HepG2 (cell line): ENCODE measurements at regions not wholly inside any gene's neighbourhood (a gene's known extent, or its start where the extent isn't known, plus 50 kb on each side); places are given as distances from the start of the nearest gene placed in this dataset.

Experiments
- ATAC-seq: fragments of 200-7000 bp; cut with Tn5 transposase; 3 replicates; pipeline ENCODE4 v1.9.1; 2020; ENCODE audit warnings: mild to moderate bottlenecking, moderate library complexity
- BruUV-seq: library from RNA; stranded (reverse); fragments of 400-500 nt; replicated peaks from 2 replicates; lab custom pipeline; 2021; lab: Mats Ljungman, UMichigan
- CTCF ChIA-PET: fragments of 300-600 bp; formaldehyde crosslinking; extraction: SDS; loops from one replicate; lab custom pipeline; 2021; ENCODE audit warnings: low total read pairs, inconsistent platforms, low intra/inter-chr PET ratio; lab: Yijun Ruan, JAX
- POLR2A ChIA-PET: fragments of 350-600 bp; sonication (Branson Sonifier 250); formaldehyde crosslinking; loops from one replicate; lab custom pipeline; 2020; ENCODE audit warnings: antibody characterized with exemption, inconsistent platforms; lab: Yijun Ruan, JAX
- DNase-seq: peaks from one replicate; pipeline ENCODE4 v3.0.0-alpha.2; 2015; ENCODE audit warnings: low spot score
- FAIRE-seq: peaks from 3 replicates; lab custom pipeline; 2011; peaks lifted over from hg19 to GRCh38; lab: Jason Lieb, UNC
- H2AFZ ChIP-seq: one replicate; pipeline ENCODE4 v1.6.1; 2011; ENCODE audit warnings: low read length, inconsistent platforms
- H3K27ac ChIP-seq: fragments of 300-600 bp; 3 replicates; pipeline ENCODE4 v1.8.0; 2011; ENCODE audit warnings: mixed run types, mild to moderate bottlenecking, mixed read lengths, low read length, inconsistent platforms; ENCODE audit not compliant: insufficient read depth; ENCODE audit errors: extremely low read length
- H3K27me3 ChIP-seq, 2 experiments: fragments of 200-600 bp in 1 of 2; 2 replicates in 1 of 2; 3 replicates in 1 of 2; pipeline versions ENCODE4 v1.6.0 to v1.8.0; 2011; ENCODE audit warnings: low read length in 2 of 2, mild to moderate bottlenecking in 2 of 2, moderate library complexity in 2 of 2, inconsistent platforms in 1 of 2; ENCODE audit not compliant: insufficient read depth in 2 of 2, control insufficient read depth in 1 of 2
- H3K36me3 ChIP-seq, 2 experiments: fragments of 200-600 bp in 1 of 2; replicated peaks in 1 of 2; 2 replicates in 1 of 2; 3 replicates in 1 of 2; pipeline versions ENCODE4 v1.5.1 to v1.8.0; 2011; ENCODE audit warnings: low read length in 2 of 2, inconsistent platforms in 1 of 2; ENCODE audit not compliant: insufficient read depth in 2 of 2, control insufficient read depth in 1 of 2
- H3K4me1 ChIP-seq: 2 replicates; pipeline ENCODE4 v1.5.1; 2012; ENCODE audit warnings: low read length, inconsistent platforms; ENCODE audit not compliant: insufficient read depth
- H3K4me2 ChIP-seq: 2 replicates; pipeline ENCODE4 v1.6.0; 2011; ENCODE audit warnings: low read depth, low read length, inconsistent platforms
- H3K4me3 ChIP-seq, 3 experiments: fragments of 200-600 bp in 1 of 3; sonication (generic), shearing (Covaris generic) in 1 of 3; replicated peaks in 1 of 3; 2 replicates each; pipeline ENCODE4 v1.5.1; 2011 to 2016; ENCODE audit warnings: low read length in 3 of 3, inconsistent platforms in 2 of 3, low read depth in 2 of 3, mild to moderate bottlenecking in 2 of 3, control low read depth in 1 of 3, mixed read lengths in 1 of 3; ENCODE audit not compliant: insufficient read depth in 1 of 3
- H3K79me2 ChIP-seq: one replicate; pipeline ENCODE4 v1.6.1; 2011; ENCODE audit warnings: low read length, inconsistent platforms; ENCODE audit not compliant: insufficient read depth
- H3K9ac ChIP-seq: 2 replicates; pipeline ENCODE4 v1.6.0; 2011; ENCODE audit warnings: mild to moderate bottlenecking, low read depth, low read length, inconsistent platforms; ENCODE audit not compliant: insufficient read depth
- H3K9me3 ChIP-seq: 2 replicates; pipeline ENCODE4 v1.5.1; 2012; ENCODE audit warnings: mild to moderate bottlenecking, low read length
- H4K20me1 ChIP-seq: 2 replicates; pipeline ENCODE4 v1.6.0; 2011; ENCODE audit warnings: inconsistent platforms, mild to moderate bottlenecking, low read length, moderate library complexity; ENCODE audit not compliant: insufficient read depth
- AKAP8 ChIP-seq: sonication (generic); formaldehyde crosslinking; IDR thresholded peaks from 2 replicates; pipeline ENCODE4 v1.5.1; 2020; ENCODE audit warnings: mild to moderate bottlenecking, missing genetic modification reagents
- CBFB ChIP-seq: sonication (generic); formaldehyde crosslinking; IDR thresholded peaks from 2 replicates; pipeline ENCODE4 v1.4.0; 2020; ENCODE audit warnings: missing genetic modification reagents
- CCAR2 ChIP-seq: fragments of 200-400 bp; formaldehyde crosslinking; optimal IDR thresholded peaks from 2 replicates; pipeline ENCODE3; 2018; ENCODE audit warnings: low read depth, mild to moderate bottlenecking, low read length, moderate library complexity
- CHD2 ChIP-seq: IDR thresholded peaks from 2 replicates; pipeline ENCODE4 v1.6.1; 2011; ENCODE audit warnings: low read depth, low read length, improper control_type of control experiment
- ELK4 ChIP-seq: sonication (generic); formaldehyde crosslinking; IDR thresholded peaks from 2 replicates; pipeline ENCODE4 v1.9.0; 2021; ENCODE audit warnings: missing genetic modification reagents, borderline replicate concordance
- FIP1L1 ChIP-seq: fragments of 200-400 bp; formaldehyde crosslinking; IDR thresholded peaks from 2 replicates; pipeline ENCODE4 v1.6.1; 2018; ENCODE audit warnings: low read depth, mild to moderate bottlenecking, low read length, moderate library complexity, borderline replicate concordance; ENCODE audit not compliant: insufficient read depth
- HMG20A ChIP-seq: IDR thresholded peaks from 2 replicates; pipeline ENCODE4 v1.6.1; 2016; ENCODE audit warnings: borderline replicate concordance
- HMGA1 ChIP-seq: sonication (generic); formaldehyde crosslinking; conservative IDR thresholded peaks from 2 replicates; pipeline ENCODE4 v1.4.0; 2020; ENCODE audit warnings: missing genetic modification reagents
- ISX ChIP-seq: sonication (generic); formaldehyde crosslinking; conservative IDR thresholded peaks from 2 replicates; pipeline ENCODE4 v1.5.0; 2020; ENCODE audit warnings: missing genetic modification reagents
- KDM1A ChIP-seq: IDR thresholded peaks from 2 replicates; pipeline ENCODE4 v1.6.1; 2016; ENCODE audit warnings: missing compliant biosample characterization
- NCOR1 ChIP-seq: fragments of 200-600 bp; sonication (generic); IDR thresholded peaks from 2 replicates; pipeline ENCODE4 v1.7.0; 2017; ENCODE audit warnings: antibody characterized with exemption, low read length, borderline replicate concordance
- REPIN1 ChIP-seq: sonication (generic); formaldehyde crosslinking; IDR thresholded peaks from 2 replicates; pipeline ENCODE4 v1.8.0; 2022; ENCODE audit warnings: missing genetic modification reagents, low read depth, mild to moderate bottlenecking, borderline replicate concordance
- SAP130 ChIP-seq: IDR thresholded peaks from 2 replicates; pipeline ENCODE4 v1.6.1; 2016; ENCODE audit warnings: low read depth
- SUZ12 ChIP-seq: fragments of 150-350 bp; IDR thresholded peaks from 2 replicates; pipeline ENCODE4 v1.6.1; 2014; ENCODE audit warnings: low read depth, low read length
- TBX2 ChIP-seq: sonication (generic); formaldehyde crosslinking; IDR thresholded peaks from 2 replicates; pipeline ENCODE4 v1.5.0; 2020; ENCODE audit warnings: missing genetic modification reagents, mild to moderate bottlenecking, borderline replicate concordance
- TIGD3 ChIP-seq: sonication (generic); formaldehyde crosslinking; IDR thresholded peaks from 2 replicates; pipeline ENCODE4 v1.5.1; 2020; ENCODE audit warnings: mild to moderate bottlenecking, missing genetic modification reagents, borderline replicate concordance
- ZNF136 ChIP-seq: sonication (generic); formaldehyde crosslinking; IDR thresholded peaks from 2 replicates; pipeline ENCODE4 v1.8.1; 2022; ENCODE audit warnings: low read depth, mild to moderate bottlenecking, moderate library complexity, missing genetic modification reagents
- ZNF251 ChIP-seq: sonication (generic); formaldehyde crosslinking; IDR thresholded peaks from 2 replicates; pipeline ENCODE4 v1.9.0; 2021; ENCODE audit warnings: mild to moderate bottlenecking, missing genetic modification reagents
- ZNF550 ChIP-seq: sonication (generic); formaldehyde crosslinking; IDR thresholded peaks from 2 replicates; pipeline ENCODE4 v1.4.0; 2020; ENCODE audit warnings: mild to moderate bottlenecking, missing genetic modification reagents, borderline replicate concordance
- ZNF839 ChIP-seq: sonication (generic); formaldehyde crosslinking; IDR thresholded peaks from 2 replicates; pipeline ENCODE4 v1.4.0; 2020; ENCODE audit warnings: missing genetic modification reagents, mild to moderate bottlenecking, borderline replicate concordance
- WGBS: methylation state at CpG from one replicate; pipeline ENCODE4 v1.1.6; 2017; ENCODE audit warnings: low lambda C conversion rate; 5-methylcytosine and 5-hydroxymethylcytosine counted together
- in situ Hi-C: cut with HindIII; loops from 2 replicates; pipeline ENCODE4 v1.10.0; 2017; ENCODE audit warnings: low pct_unique_long_range_greater_than_20kb; ENCODE audit not compliant: extremely low pct_ligation_motif_present
- intact Hi-C: fragments of 100-400 bp; cut with micrococcal nuclease; formaldehyde crosslinking; loops from one replicate; pipeline ENCODE4 v1.10.0; 2022; ENCODE audit not compliant: unreplicated experiment
- TF ChIP-seq, protein P1 (sequence below): IDR thresholded peaks from 2 replicates; pipeline ENCODE4 v1.6.1; 2016; ENCODE audit warnings: control low read depth

DNA sequence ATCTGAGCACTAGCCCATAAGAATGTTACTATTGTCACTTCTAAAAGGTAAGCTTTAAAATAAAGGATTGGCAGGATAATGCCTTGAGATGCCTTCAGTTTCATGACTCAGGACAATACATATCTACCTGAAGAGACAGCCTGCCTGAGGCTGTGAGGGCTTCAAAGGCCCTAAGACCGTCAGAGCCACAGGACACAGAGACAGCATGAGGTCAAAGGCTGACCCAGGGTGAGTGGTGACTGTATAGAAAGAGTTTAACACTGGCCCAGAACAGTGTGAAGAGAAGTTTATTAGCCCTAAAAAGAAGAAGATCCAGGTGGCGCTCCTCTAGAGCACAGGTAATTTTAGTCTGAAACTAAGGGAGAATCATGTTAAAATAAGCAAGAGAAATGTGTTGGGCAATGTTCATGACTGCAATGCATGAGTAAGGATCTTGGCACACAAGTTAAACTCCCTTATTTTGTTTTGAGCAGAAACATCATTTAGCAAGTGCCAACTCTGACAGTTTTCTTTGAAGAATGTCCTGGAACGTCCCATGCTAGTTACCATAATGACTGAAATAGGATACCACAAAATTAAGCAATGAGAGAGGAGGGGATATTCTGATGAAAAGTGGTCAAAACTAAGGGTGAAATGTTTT lies 78.1 kb upstream of the FAM110C start (continued):
- no peak for TF ChIP-seq ZNF550 (CRISPR knock-in tag)
- TF ChIP-seq HMG20A (CRISPR knock-in tag) = no peak
- no peak for TF ChIP-seq ISX (CRISPR knock-in tag)
- no peak for TF ChIP-seq CCAR2
- TF ChIP-seq CBFB (CRISPR knock-in tag) = no peak
- TF ChIP-seq, protein P1, sequence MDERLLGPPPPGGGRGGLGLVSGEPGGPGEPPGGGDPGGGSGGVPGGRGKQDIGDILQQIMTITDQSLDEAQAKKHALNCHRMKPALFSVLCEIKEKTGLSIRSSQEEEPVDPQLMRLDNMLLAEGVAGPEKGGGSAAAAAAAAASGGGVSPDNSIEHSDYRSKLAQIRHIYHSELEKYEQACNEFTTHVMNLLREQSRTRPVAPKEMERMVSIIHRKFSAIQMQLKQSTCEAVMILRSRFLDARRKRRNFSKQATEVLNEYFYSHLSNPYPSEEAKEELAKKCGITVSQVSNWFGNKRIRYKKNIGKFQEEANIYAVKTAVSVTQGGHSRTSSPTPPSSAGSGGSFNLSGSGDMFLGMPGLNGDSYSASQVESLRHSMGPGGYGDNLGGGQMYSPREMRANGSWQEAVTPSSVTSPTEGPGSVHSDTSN = no peak
- no peak for TF ChIP-seq ZNF839 (CRISPR knock-in tag)
- TF ChIP-seq ZNF251 (CRISPR knock-in tag) = no peak
- no peak for TF ChIP-seq REPIN1 (CRISPR knock-in tag)

DNA sequence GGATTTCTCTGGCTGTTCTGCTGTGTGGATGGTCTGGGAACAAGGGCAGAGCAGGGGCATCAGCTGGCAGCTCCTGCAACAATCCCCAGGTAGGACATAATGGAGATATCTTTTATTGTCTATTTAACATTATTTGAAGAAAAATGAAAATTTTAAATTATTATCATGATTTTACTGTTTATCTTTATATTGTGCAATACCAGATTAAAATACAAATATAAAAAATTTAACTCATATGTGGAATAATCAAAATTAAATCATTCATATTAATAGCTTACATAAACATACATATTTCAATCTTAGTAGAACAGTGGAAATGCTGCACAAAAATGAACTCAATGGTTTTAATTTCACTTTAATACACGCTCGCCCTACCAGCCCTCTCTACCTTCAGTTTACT lies 70.6 kb upstream of the FAM110C start:
- Histone ChIP-seq H3K9ac (no peak overlapping the region), H3K36me3 (no peaks in the 10 kb centered on the region), H3K27ac (no peak overlapping the region), H2AFZ (no peak overlapping the region), H3K4me3 (no peak overlapping the region), H4K20me1 (no peaks in the 10 kb centered on the region), H3K27me3 (peaks cover 0 to 19% of the 10 kb centered on the region in 2 experiments; a peak in 2 of 5 replicates), H3K4me1 (no peaks in the 10 kb centered on the region), H3K9me3 (no peaks in the 10 kb centered on the region), H3K4me2 (no peak overlapping the region), H3K79me2 (no peaks in the 10 kb centered on the region)
- no TSS peak for BruUV-seq
- ATAC-seq (no peak), FAIRE-seq (no peak), DNase-seq (no peak)
- WGBS = 60% methylated on average over 2 of the region's 2 CpGs
- POLR2A ChIA-PET = no interaction called here
- intact Hi-C loops = no loop called here
- in situ Hi-C loops = no loop called here
- CTCF ChIA-PET = no interaction called here
- TF ChIP-seq KDM1A (CRISPR knock-in tag) (no peak), TBX2 (CRISPR knock-in tag) (no peak), HMGA1 (CRISPR knock-in tag) (no peak), TIGD3 (CRISPR knock-in tag) (no peak), AKAP8 (no peak), CHD2 (no peak), SUZ12 (no peak), ELK4 (CRISPR knock-in tag) (no peak), SAP130 (CRISPR knock-in tag) (no peak), NCOR1 (no peak), ZNF136 (no peak), FIP1L1 (no peak)
